ENCODE measurements at regions not wholly inside any gene's neighbourhood (a gene's known extent, or its start where the extent isn't known, plus 50 kb on each side); places are given as distances from the start of the nearest gene placed in this dataset.
A peak's percentile ranks its signal among the peaks of the same experiment; 100 is the strongest.

GRCh38 chr13:40408602-40409001 lies 257.8 kb downstream of the FOXO1 start:
- DNase-seq (no peak), ATAC-seq (no peak)

GRCh38 chr13:40409278-40409677 lies 257.2 kb downstream of the FOXO1 start:
- CTCF ChIA-PET: interaction anchor here (1.6 kb wide), 1 partner anchor 10 kb away, joined by 3 read pairs; no protein-coding TSS in a partner anchor
- H3K27me3 Mint-ChIP-seq: no peaks in the 10 kb centered on the region
- no peak overlapping the region for H3K4me3 Mint-ChIP-seq
- no peak for DNase-seq
- peaks cover 6% of the 10 kb centered on the region for H3K9me3 Mint-ChIP-seq (ENCODE audit: low read depth)
- no peak for ATAC-seq
- H3K27ac Mint-ChIP-seq: no peak overlapping the region
- H3K36me3 Mint-ChIP-seq: peaks cover 4% of the 10 kb centered on the region
- no peaks in the 10 kb centered on the region for H3K4me1 Mint-ChIP-seq

More at GRCh38 chr13:40408602-40409001, 257.8 kb downstream of the FOXO1 start:
- H3K4me1 Mint-ChIP-seq: no peaks in the 10 kb centered on the region
- H3K4me3 Mint-ChIP-seq: no peak overlapping the region
- peaks cover 6% of the 10 kb centered on the region for H3K9me3 Mint-ChIP-seq (ENCODE audit: low read depth)
- peaks cover 4% of the 10 kb centered on the region for H3K36me3 Mint-ChIP-seq
- H3K27me3 Mint-ChIP-seq: no peaks in the 10 kb centered on the region
- CTCF ChIA-PET: interaction anchor here (1.6 kb wide), 1 partner anchor 11 kb away, joined by 3 read pairs; no protein-coding TSS in a partner anchor
- no peak overlapping the region for H3K27ac Mint-ChIP-seq

GRCh38 chr13:40410315-40410714 lies 256.1 kb downstream of the FOXO1 start:
- ATAC-seq: no peak
- Mint-ChIP-seq H3K4me1 (no peaks in the 10 kb centered on the region), H3K4me3 (no peak overlapping the region), H3K9me3 (ENCODE audit: low read depth) (peaks cover 6% of the 10 kb centered on the region), H3K27ac (no peak overlapping the region), H3K36me3 (peaks cover 4% of the 10 kb centered on the region), H3K27me3 (no peaks in the 10 kb centered on the region)
- CTCF ChIA-PET: interaction anchor here (1.2 kb wide), 1 partner anchor 13 kb away, joined by 3 read pairs; no protein-coding TSS in a partner anchor
- DNase-seq: no peak

- Mint-ChIP-seq H3K4me3 (no peak overlapping the region), H3K36me3 (no peaks in the 10 kb centered on the region), H3K4me1 (no peaks in the 10 kb centered on the region), H3K27me3 (no peaks in the 10 kb centered on the region), H3K9me3 (ENCODE audit: low read depth) (no peaks in the 10 kb centered on the region), H3K27ac (no peak overlapping the region)
- no peak for DNase-seq
- ATAC-seq: no peak
- CTCF ChIA-PET: interaction anchor here (0.6 kb wide), 1 partner anchor 11 kb away, joined by 3 read pairs; no protein-coding TSS in a partner anchor
These were observed 246.2 kb downstream of the FOXO1 start for GRCh38 chr13:40420160-40420740.

- Mint-ChIP-seq H3K9me3 (ENCODE audit: low read depth) (no peaks in the 10 kb centered on the region), H3K27ac (no peak overlapping the region), H3K4me1 (no peaks in the 10 kb centered on the region), H3K27me3 (no peaks in the 10 kb centered on the region), H3K36me3 (no peaks in the 10 kb centered on the region), H3K4me3 (no peak overlapping the region)
- DNase-seq (no peak), ATAC-seq (no peak)
- CTCF ChIA-PET: interaction anchor here (1.7 kb wide), 1 partner anchor 12 kb away, joined by 4 read pairs; no protein-coding TSS in a partner anchor
These were observed 243.7 kb downstream of the FOXO1 start for GRCh38 chr13:40422588-40423235.

GRCh38 chr13:40428354-40428753 lies 238.1 kb downstream of the FOXO1 start:
- Mint-ChIP-seq H3K27me3 (no peaks in the 10 kb centered on the region), H3K36me3 (peaks cover 2% of the 10 kb centered on the region), H3K4me1 (peaks cover 13% of the 10 kb centered on the region), H3K9me3 (ENCODE audit: low read depth) (no peaks in the 10 kb centered on the region), H3K27ac (no peak overlapping the region), H3K4me3 (no peak overlapping the region)
- DNase-seq: no peak
- no peak for ATAC-seq
- CTCF ChIA-PET: no interaction called here

- Mint-ChIP-seq H3K9me3 (ENCODE audit: low read depth) (no peaks in the 10 kb centered on the region), H3K36me3 (peaks cover 6% of the 10 kb centered on the region), H3K27ac (no peak overlapping the region), H3K27me3 (no peaks in the 10 kb centered on the region), H3K4me1 (peaks cover 29% of the 10 kb centered on the region), H3K4me3 (no peak overlapping the region)
- CTCF ChIA-PET: no interaction called here
- DNase-seq (no peak), ATAC-seq (no peak)
These were observed 236.5 kb downstream of the FOXO1 start for GRCh38 chr13:40429706-40430545.

GRCh38 chr13:40432018-40432978 lies 234.1 kb downstream of the FOXO1 start:
- DNase-seq: no peak
- H3K36me3 Mint-ChIP-seq: peaks cover 6% of the 10 kb centered on the region
- H3K27me3 Mint-ChIP-seq: no peaks in the 10 kb centered on the region
- no peaks in the 10 kb centered on the region for H3K9me3 Mint-ChIP-seq (ENCODE audit: low read depth)
- CTCF ChIA-PET: no interaction called here
- ATAC-seq: no peak
- no peak overlapping the region for H3K4me3 Mint-ChIP-seq
- peaks cover 33% of the 10 kb centered on the region for H3K4me1 Mint-ChIP-seq
- H3K27ac Mint-ChIP-seq: no peak overlapping the region

GRCh38 chr13:40433001-40433400 lies 233.4 kb downstream of the FOXO1 start:
- CTCF ChIA-PET: no interaction called here
- Mint-ChIP-seq H3K4me1 (peaks cover 37% of the 10 kb centered on the region), H3K9me3 (ENCODE audit: low read depth) (no peaks in the 10 kb centered on the region), H3K4me3 (no peak overlapping the region), H3K27ac (no peak overlapping the region), H3K27me3 (no peaks in the 10 kb centered on the region), H3K36me3 (peaks cover 6% of the 10 kb centered on the region)
- ATAC-seq (no peak), DNase-seq (no peak)

- Mint-ChIP-seq H3K4me3 (no peak overlapping the region), H3K27ac (peak overlapping the region; percentile 63)
These were observed 232.9 kb downstream of the FOXO1 start for GRCh38 chr13:40433577-40433976.

GRCh38 chr13:40434516-40435397 lies 231.7 kb downstream of the FOXO1 start:
- CTCF ChIA-PET: interaction anchor here (1.0 to 1.5 kb wide), 4 partner anchors 10 to 50 kb away, joined by 3 to 4 read pairs (median 4); no protein-coding TSS in a partner anchor
- H3K27me3 Mint-ChIP-seq: no peaks in the 10 kb centered on the region
- H3K4me3 Mint-ChIP-seq: no peak overlapping the region
- H3K4me1 Mint-ChIP-seq: peaks cover 49% of the 10 kb centered on the region
- no peaks in the 10 kb centered on the region for H3K9me3 Mint-ChIP-seq (ENCODE audit: low read depth)
- peak overlapping the region; percentile 63 for H3K27ac Mint-ChIP-seq
- peaks cover 6% of the 10 kb centered on the region for H3K36me3 Mint-ChIP-seq
- ATAC-seq: no peak
- DNase-seq: no peak

More at GRCh38 chr13:40433577-40433976, 232.9 kb downstream of the FOXO1 start:
- peaks cover 42% of the 10 kb centered on the region for H3K4me1 Mint-ChIP-seq
- peak; percentile 87 for DNase-seq
- H3K36me3 Mint-ChIP-seq: peaks cover 6% of the 10 kb centered on the region
- H3K27me3 Mint-ChIP-seq: no peaks in the 10 kb centered on the region
- ATAC-seq: peak; percentile 79
- H3K9me3 Mint-ChIP-seq (ENCODE audit: low read depth): no peaks in the 10 kb centered on the region
- CTCF ChIA-PET: interaction anchor here (1.0 kb wide), 1 partner anchor 49 kb away, joined by 3 read pairs; no protein-coding TSS in a partner anchor

All from activated CD8-positive, alpha-beta memory T cell treated with anti-CD3 and anti-CD28 coated beads, Interleukin-2, amount 10 ng/mL, durations not matched to agents 7 days and 5 days (primary cell).